K562 (cell line): ENCODE measurements at regions not wholly inside any gene's neighbourhood (a gene's known extent, or its start where the extent isn't known, plus 50 kb on each side); places are given as distances from the start of the nearest gene placed in this dataset.

Source experiments
- CREB1 ChIP-seq, 2 experiments: sonication (generic) in 1 of 2; formaldehyde crosslinking in 1 of 2; IDR thresholded peaks; 2 replicates each; pipeline versions ENCODE4 v1.6.1 to v1.8.0; 2012 to 2022; ENCODE audit warnings: inconsistent platforms in 1 of 2, mild to moderate bottlenecking in 1 of 2, missing genetic modification reagents in 1 of 2, moderate library complexity in 1 of 2
- ESRRB ChIP-seq: fragments of 250-450 bp; sonication (Bioruptor Pico); IDR thresholded peaks from 2 replicates; pipeline ENCODE4 v1.5.0; 2020; ENCODE audit warnings: mild to moderate bottlenecking, moderate library complexity, borderline replicate concordance
- MAFK ChIP-seq: IDR thresholded peaks from 2 replicates; pipeline ENCODE4 v1.6.1; 2011; ENCODE audit warnings: low read length, improper control_type of control experiment
- RAD21 ChIP-seq, 2 experiments: fragments of 250-450 bp in 1 of 2; fragments of 450-650 bp in 1 of 2; sonication (Bioruptor Pico) in 1 of 2; formaldehyde crosslinking in 1 of 2; IDR thresholded peaks in 1 of 2; conservative IDR thresholded peaks in 1 of 2; 2 replicates each; pipeline versions ENCODE4 v1.4.0 to v1.8.0; 2020 to 2022; ENCODE audit warnings: mild to moderate bottlenecking in 2 of 2, moderate library complexity in 1 of 2
- SMARCB1 ChIP-seq: IDR thresholded peaks from 2 replicates; pipeline ENCODE4 v1.6.1; 2011; ENCODE audit warnings: improper control_type of control experiment, low read depth; ENCODE audit not compliant: insufficient read length
- ZBTB7A ChIP-seq: IDR thresholded peaks from 2 replicates; pipeline ENCODE4 v1.6.1; 2011; ENCODE audit warnings: low read depth, mild to moderate bottlenecking, low read length, moderate library complexity, borderline replicate concordance; ENCODE audit not compliant: control insufficient read depth
- ZBTB8A ChIP-seq: fragments of 450-650 bp; IDR thresholded peaks from 2 replicates; pipeline ENCODE4 v1.6.1; 2018; ENCODE audit warnings: mild to moderate bottlenecking, moderate library complexity; ENCODE audit not compliant: partially characterized antibody
- TF ChIP-seq, protein P1 (sequence below): sonication (generic); formaldehyde crosslinking; IDR thresholded peaks from 2 replicates; pipeline ENCODE4 v1.5.0; 2020; ENCODE audit warnings: missing genetic modification reagents
- TF ChIP-seq, protein P2 (sequence below): fragments of 250-450 bp; sonication (Bioruptor Pico); IDR thresholded peaks from 2 replicates; pipeline ENCODE4 v1.8.0; 2022; ENCODE audit warnings: inconsistent platforms, mild to moderate bottlenecking, moderate library complexity, borderline replicate concordance
- TF ChIP-seq, protein P3 (sequence below): fragments of 250-450 bp; sonication (Bioruptor Pico); IDR thresholded peaks from 2 replicates; pipeline ENCODE4 v1.5.0; 2020; ENCODE audit warnings: mild to moderate bottlenecking, borderline replicate concordance

DNA sequence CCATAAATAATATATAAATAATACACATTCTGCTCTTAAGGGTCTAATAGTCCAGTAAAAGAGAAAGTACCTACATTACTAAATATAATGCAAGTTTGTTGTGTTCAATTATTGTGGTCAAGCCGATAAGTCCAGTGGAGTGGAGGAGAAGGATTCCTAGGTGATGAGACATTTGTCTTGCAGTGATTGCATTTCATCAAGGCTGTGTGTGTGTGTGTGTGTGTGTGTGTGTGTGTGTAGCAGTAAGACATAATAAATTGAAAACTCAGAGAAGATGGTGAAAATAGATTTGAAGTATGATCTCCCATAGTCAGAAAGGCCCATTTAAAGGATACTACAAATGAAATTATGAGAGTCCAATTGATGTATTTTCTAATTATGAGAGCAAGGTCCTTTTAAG is 192.5 kb upstream of the SEMA3C start:
- TF ChIP-seq MAFK: no peak
- no peak for TF ChIP-seq RAD21 (CRISPR knock-in tag; conservative IDR thresholded peaks at IDR 0.05 in 1 of 2, IDR thresholded peaks at IDR 0.05 in 1 of 2)
- TF ChIP-seq, protein P1, sequence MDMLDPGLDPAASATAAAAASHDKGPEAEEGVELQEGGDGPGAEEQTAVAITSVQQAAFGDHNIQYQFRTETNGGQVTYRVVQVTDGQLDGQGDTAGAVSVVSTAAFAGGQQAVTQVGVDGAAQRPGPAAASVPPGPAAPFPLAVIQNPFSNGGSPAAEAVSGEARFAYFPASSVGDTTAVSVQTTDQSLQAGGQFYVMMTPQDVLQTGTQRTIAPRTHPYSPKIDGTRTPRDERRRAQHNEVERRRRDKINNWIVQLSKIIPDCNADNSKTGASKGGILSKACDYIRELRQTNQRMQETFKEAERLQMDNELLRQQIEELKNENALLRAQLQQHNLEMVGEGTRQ (CRISPR knock-in tag): no peak
- TF ChIP-seq CREB1 (IDR thresholded peaks at IDR 0.05): no peak
- TF ChIP-seq CREB1 (CRISPR knock-in tag; IDR thresholded peaks at IDR 0.05): no peak
- no peak for TF ChIP-seq SMARCB1
- no peak for TF ChIP-seq ZBTB7A
- TF ChIP-seq, protein P2, sequence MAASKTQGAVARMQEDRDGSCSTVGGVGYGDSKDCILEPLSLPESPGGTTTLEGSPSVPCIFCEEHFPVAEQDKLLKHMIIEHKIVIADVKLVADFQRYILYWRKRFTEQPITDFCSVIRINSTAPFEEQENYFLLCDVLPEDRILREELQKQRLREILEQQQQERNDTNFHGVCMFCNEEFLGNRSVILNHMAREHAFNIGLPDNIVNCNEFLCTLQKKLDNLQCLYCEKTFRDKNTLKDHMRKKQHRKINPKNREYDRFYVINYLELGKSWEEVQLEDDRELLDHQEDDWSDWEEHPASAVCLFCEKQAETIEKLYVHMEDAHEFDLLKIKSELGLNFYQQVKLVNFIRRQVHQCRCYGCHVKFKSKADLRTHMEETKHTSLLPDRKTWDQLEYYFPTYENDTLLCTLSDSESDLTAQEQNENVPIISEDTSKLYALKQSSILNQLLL (CRISPR knock-in tag): no peak
- TF ChIP-seq, protein P3, sequence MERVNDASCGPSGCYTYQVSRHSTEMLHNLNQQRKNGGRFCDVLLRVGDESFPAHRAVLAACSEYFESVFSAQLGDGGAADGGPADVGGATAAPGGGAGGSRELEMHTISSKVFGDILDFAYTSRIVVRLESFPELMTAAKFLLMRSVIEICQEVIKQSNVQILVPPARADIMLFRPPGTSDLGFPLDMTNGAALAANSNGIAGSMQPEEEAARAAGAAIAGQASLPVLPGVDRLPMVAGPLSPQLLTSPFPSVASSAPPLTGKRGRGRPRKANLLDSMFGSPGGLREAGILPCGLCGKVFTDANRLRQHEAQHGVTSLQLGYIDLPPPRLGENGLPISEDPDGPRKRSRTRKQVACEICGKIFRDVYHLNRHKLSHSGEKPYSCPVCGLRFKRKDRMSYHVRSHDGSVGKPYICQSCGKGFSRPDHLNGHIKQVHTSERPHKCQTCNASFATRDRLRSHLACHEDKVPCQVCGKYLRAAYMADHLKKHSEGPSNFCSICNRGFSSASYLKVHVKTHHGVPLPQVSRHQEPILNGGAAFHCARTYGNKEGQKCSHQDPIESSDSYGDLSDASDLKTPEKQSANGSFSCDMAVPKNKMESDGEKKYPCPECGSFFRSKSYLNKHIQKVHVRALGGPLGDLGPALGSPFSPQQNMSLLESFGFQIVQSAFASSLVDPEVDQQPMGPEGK (CRISPR knock-in tag): no peak
- no peak for TF ChIP-seq ESRRB (CRISPR knock-in tag)
- no peak for TF ChIP-seq ZBTB8A
